ENCODE measurements at regions not wholly inside any gene's neighbourhood (a gene's known extent, or its start where the extent isn't known, plus 50 kb on each side); places are given as distances from the start of the nearest gene placed in this dataset.

- DNase-seq, result no peak
- H3K36me3 Mint-ChIP-seq, result no peaks in the 10 kb centered on the region
- intact Hi-C loops (cut with micrococcal nuclease), result no loop called here
- no peak overlapping the region for H3K9ac ChIP-seq (ENCODE audit: insufficient read depth, low read length, poor library complexity, severe bottlenecking)
- H3K4me3 ChIP-seq (replicated peaks in 1 of 3; ENCODE audit: low read depth in 2 of 3, low read length in 3 of 3), result no peak overlapping the region
- no peak overlapping the region for H3K27ac ChIP-seq (ENCODE audit: low read depth in 1 of 2, low read length in 2 of 2)
- H4K20me1 ChIP-seq (ENCODE audit: insufficient read depth, low read length), result no peaks in the 10 kb centered on the region
- peaks cover 6 to 19% (median 14%) of the 10 kb centered on the region in 7 donors for H3K9me3 Mint-ChIP-seq
- no peaks in the 10 kb centered on the region for H3K36me3 ChIP-seq (replicated peaks in 1 of 2; ENCODE audit: control insufficient read depth in 1 of 2, insufficient read depth in 2 of 2, low read length in 2 of 2)
- no peak overlapping the region for H3K4me3 Mint-ChIP-seq
- no peaks in the 10 kb centered on the region for H3K79me2 ChIP-seq (ENCODE audit: insufficient read depth, low read length)
- no peaks in the 10 kb centered on the region for H3K27me3 ChIP-seq (ENCODE audit: control insufficient read depth in 2 of 2, insufficient read depth in 2 of 2, low read length in 2 of 2)
- peaks cover 9 to 15% of the 10 kb centered on the region in 2 donors for H3K9me3 ChIP-seq (replicated peaks in 1 of 2; ENCODE audit: control insufficient read depth in 1 of 2, insufficient read depth in 1 of 2, low read length in 2 of 2)
- no peaks in the 10 kb centered on the region for H3K4me1 Mint-ChIP-seq
- no peak overlapping the region for H3K4me2 ChIP-seq (replicated peaks; ENCODE audit: extremely low read depth, low read length, poor library complexity, severe bottlenecking)
- TF ChIP-seq CTCF (IDR thresholded peaks at IDR 0.05), result no peak
- H2AFZ ChIP-seq (ENCODE audit: insufficient read depth, low read depth, low read length, poor library complexity, severe bottlenecking), result no peak overlapping the region
- H3K4me1 ChIP-seq (ENCODE audit: control insufficient read depth in 1 of 2, insufficient read depth in 2 of 2, low read length in 2 of 2), result no peaks in the 10 kb centered on the region
- H3K27ac Mint-ChIP-seq, result no peak overlapping the region
- H3K27me3 Mint-ChIP-seq (ENCODE audit: low read depth in 3 of 3), result no peaks in the 10 kb centered on the region
Measured at GRCh38 chr4:107330916-107331315, 294.8 kb upstream of the DKK2 start.

GRCh38 chr4:107319386-107319785 lies 283.3 kb upstream of the DKK2 start:
- intact Hi-C loops (cut with micrococcal nuclease), result no loop called here
- Histone ChIP-seq H3K36me3 (replicated peaks in 1 of 2; ENCODE audit: control insufficient read depth in 1 of 2, insufficient read depth in 2 of 2, low read length in 2 of 2) (no peaks in the 10 kb centered on the region), H2AFZ (ENCODE audit: insufficient read depth, low read depth, low read length, poor library complexity, severe bottlenecking) (no peak overlapping the region), H3K4me1 (ENCODE audit: control insufficient read depth in 1 of 2, insufficient read depth in 2 of 2, low read length in 2 of 2) (no peaks in the 10 kb centered on the region), H3K79me2 (ENCODE audit: insufficient read depth, low read length) (no peaks in the 10 kb centered on the region), H3K27ac (ENCODE audit: low read depth in 1 of 2, low read length in 2 of 2) (no peak overlapping the region), H3K4me3 (replicated peaks in 1 of 3; ENCODE audit: low read depth in 2 of 3, low read length in 3 of 3) (no peak overlapping the region), H3K27me3 (ENCODE audit: control insufficient read depth in 2 of 2, insufficient read depth in 2 of 2, low read length in 2 of 2) (no peaks in the 10 kb centered on the region), H4K20me1 (ENCODE audit: insufficient read depth, low read length) (no peaks in the 10 kb centered on the region), H3K4me2 (replicated peaks; ENCODE audit: extremely low read depth, low read length, poor library complexity, severe bottlenecking) (no peak overlapping the region), H3K9ac (ENCODE audit: insufficient read depth, low read length, poor library complexity, severe bottlenecking) (no peak overlapping the region), H3K9me3 (replicated peaks in 1 of 2; ENCODE audit: control insufficient read depth in 1 of 2, insufficient read depth in 1 of 2, low read length in 2 of 2) (peaks cover 0 to 8% of the 10 kb centered on the region in 2 donors)
- H3K4me3 Mint-ChIP-seq, result no peak overlapping the region
- no peak for TF ChIP-seq CTCF (IDR thresholded peaks at IDR 0.05)
- no peaks in the 10 kb centered on the region for H3K36me3 Mint-ChIP-seq
- WGBS (ENCODE audit: insufficient coverage), result no CpG with 5 or more reads among the region's 1 CpG
- H3K27me3 Mint-ChIP-seq (ENCODE audit: low read depth in 3 of 3), result no peaks in the 10 kb centered on the region
- H3K9me3 Mint-ChIP-seq, result peaks cover 0 to 7% (median 2%) of the 10 kb centered on the region in 7 donors
- no peak for DNase-seq
- no peak overlapping the region for H3K27ac Mint-ChIP-seq
- H3K4me1 Mint-ChIP-seq, result no peaks in the 10 kb centered on the region
